ENCODE measurements at regions not wholly inside any gene's neighbourhood (a gene's known extent, or its start where the extent isn't known, plus 50 kb on each side); places are given as distances from the start of the nearest gene placed in this dataset.
A peak's percentile ranks its signal among the peaks of the same experiment; 100 is the strongest.
"Not testable (repeated sequence)": the region's sequence is repeated elsewhere in the genome, so short reads cannot be mapped to it uniquely, and the experiment has no call there.

DNA sequence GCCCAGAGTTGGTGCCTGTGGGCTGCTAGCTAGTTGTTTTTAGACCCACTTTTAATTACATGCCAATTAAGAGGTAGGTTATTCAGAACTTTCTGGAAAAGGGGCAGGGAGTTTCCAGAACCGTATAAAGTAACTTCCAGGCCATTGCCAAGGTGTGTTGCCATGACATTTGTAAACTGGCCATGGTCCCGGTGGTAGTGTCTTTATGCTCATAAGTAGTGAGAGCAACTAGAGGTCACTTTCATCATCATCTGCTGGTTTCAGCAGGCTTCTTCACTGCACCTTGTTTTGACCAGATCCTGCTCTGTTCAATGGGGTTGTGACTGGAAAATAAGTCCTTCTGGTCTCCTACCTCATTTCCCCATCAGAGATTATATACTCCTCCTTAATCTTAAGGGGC is 207.0 kb downstream of the FAM72C start:
- ATAC-seq, result not testable (repeated sequence)

GRCh38 chr1:143760366-143760765 is 211.4 kb downstream of the FAM72C start:
- ATAC-seq, result not testable (repeated sequence)

DNA sequence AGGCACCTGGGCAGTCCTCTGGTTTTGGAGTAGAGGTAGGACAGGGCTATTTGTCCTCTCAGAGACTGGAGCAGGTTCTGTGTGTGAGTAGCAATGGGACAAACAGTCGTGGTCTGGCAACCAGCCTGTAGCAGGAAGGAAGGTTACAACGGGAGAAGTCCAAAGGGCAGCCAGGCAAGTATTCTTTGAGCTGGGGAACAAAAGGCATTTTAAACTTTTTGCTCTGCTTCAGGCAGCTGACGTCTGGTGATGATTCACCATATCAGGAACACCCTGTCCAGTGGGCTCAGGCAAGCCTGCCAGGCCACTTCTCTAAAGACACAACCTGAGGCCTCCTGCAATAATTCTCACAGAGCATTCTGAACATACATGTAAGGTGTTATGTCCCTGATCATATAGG is 215.8 kb downstream of the FAM72C start:
- not testable (repeated sequence) for ATAC-seq

GRCh38 chr1:143748906-143749305 is 222.9 kb downstream of the FAM72C start:
- no peak for ATAC-seq
- no peak for TF ChIP-seq POU6F1 (CRISPR knock-in tag; IDR thresholded peaks at IDR 0.05; ENCODE audit: borderline replicate concordance, low read depth)
- TF ChIP-seq TCF4 (CRISPR knock-in tag; IDR thresholded peaks at IDR 0.05; ENCODE audit: borderline replicate concordance), result no peak
- TF ChIP-seq BACH2 (CRISPR knock-in tag; IDR thresholded peaks at IDR 0.05; ENCODE audit: borderline replicate concordance), result no peak
- TF ChIP-seq, protein P1, sequence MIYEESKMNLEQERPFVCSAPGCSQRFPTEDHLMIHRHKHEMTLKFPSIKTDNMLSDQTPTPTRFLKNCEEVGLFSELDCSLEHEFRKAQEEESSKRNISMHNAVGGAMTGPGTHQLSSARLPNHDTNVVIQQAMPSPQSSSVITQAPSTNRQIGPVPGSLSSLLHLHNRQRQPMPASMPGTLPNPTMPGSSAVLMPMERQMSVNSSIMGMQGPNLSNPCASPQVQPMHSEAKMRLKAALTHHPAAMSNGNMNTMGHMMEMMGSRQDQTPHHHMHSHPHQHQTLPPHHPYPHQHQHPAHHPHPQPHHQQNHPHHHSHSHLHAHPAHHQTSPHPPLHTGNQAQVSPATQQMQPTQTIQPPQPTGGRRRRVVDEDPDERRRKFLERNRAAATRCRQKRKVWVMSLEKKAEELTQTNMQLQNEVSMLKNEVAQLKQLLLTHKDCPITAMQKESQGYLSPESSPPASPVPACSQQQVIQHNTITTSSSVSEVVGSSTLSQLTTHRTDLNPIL (CRISPR knock-in tag; IDR thresholded peaks at IDR 0.05; ENCODE audit: low read depth), result no peak
- TF ChIP-seq ZNF565 (CRISPR knock-in tag; conservative IDR thresholded peaks at IDR 0.05; ENCODE audit: low read depth), result no peak
- no peak for TF ChIP-seq ZNF8 (CRISPR knock-in tag; IDR thresholded peaks at IDR 0.05)
- no peak for TF ChIP-seq PPARA (CRISPR knock-in tag; IDR thresholded peaks at IDR 0.05; ENCODE audit: borderline replicate concordance)
- TF ChIP-seq ARNTL (CRISPR knock-in tag; IDR thresholded peaks at IDR 0.05; ENCODE audit: borderline replicate concordance, low read depth), result no peak

- ATAC-seq, result no peak
- TF ChIP-seq CSDC2 (CRISPR knock-in tag; IDR thresholded peaks at IDR 0.05), result no peak
Measured at GRCh38 chr1:143736562-143736961, 235.2 kb downstream of the FAM72C start.

- no peak; the same call in 2 of the 3 replicates for ATAC-seq
Measured at GRCh38 chr1:143735764-143736461, 235.9 kb downstream of the FAM72C start.

DNA sequence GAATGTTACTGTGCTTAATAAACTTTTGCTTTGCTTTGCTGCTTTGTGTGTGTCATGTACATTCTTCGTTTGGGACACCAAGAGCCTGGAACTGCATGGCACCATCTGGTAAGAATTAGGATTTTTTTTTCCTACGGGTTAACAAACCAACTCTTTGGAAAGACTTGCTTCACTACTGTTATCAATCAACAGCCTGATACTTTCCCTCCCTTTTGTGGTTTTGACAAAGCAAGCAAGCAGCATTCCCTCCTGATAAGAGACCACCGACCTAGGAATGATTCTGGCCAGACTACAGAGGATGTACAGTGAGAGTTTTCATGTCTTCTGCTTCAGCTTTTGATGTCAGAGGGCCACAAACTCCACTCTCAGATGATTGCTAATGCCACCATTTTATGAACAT is 237.5 kb downstream of the FAM72C start:
- ATAC-seq, result not testable (repeated sequence)

More at GRCh38 chr1:143735764-143736461, 235.9 kb downstream of the FAM72C start:
- no peak for TF ChIP-seq ARNTL (CRISPR knock-in tag; IDR thresholded peaks at IDR 0.05; ENCODE audit: borderline replicate concordance, low read depth)
- no peak for TF ChIP-seq GLIS3 (CRISPR knock-in tag; IDR thresholded peaks at IDR 0.05)
- no peak for TF ChIP-seq ESRRG (CRISPR knock-in tag; IDR thresholded peaks at IDR 0.05)
- TF ChIP-seq ISL1 (CRISPR knock-in tag; IDR thresholded peaks at IDR 0.05), result no peak
- TF ChIP-seq, protein P1 (CRISPR knock-in tag; IDR thresholded peaks at IDR 0.05; ENCODE audit: low read depth), result no peak
- TF ChIP-seq TOX (CRISPR knock-in tag; IDR thresholded peaks at IDR 0.05; ENCODE audit: borderline replicate concordance), result no peak
- TF ChIP-seq ZNF565 (CRISPR knock-in tag; conservative IDR thresholded peaks at IDR 0.05; ENCODE audit: low read depth), result no peak
- TF ChIP-seq, protein P2, sequence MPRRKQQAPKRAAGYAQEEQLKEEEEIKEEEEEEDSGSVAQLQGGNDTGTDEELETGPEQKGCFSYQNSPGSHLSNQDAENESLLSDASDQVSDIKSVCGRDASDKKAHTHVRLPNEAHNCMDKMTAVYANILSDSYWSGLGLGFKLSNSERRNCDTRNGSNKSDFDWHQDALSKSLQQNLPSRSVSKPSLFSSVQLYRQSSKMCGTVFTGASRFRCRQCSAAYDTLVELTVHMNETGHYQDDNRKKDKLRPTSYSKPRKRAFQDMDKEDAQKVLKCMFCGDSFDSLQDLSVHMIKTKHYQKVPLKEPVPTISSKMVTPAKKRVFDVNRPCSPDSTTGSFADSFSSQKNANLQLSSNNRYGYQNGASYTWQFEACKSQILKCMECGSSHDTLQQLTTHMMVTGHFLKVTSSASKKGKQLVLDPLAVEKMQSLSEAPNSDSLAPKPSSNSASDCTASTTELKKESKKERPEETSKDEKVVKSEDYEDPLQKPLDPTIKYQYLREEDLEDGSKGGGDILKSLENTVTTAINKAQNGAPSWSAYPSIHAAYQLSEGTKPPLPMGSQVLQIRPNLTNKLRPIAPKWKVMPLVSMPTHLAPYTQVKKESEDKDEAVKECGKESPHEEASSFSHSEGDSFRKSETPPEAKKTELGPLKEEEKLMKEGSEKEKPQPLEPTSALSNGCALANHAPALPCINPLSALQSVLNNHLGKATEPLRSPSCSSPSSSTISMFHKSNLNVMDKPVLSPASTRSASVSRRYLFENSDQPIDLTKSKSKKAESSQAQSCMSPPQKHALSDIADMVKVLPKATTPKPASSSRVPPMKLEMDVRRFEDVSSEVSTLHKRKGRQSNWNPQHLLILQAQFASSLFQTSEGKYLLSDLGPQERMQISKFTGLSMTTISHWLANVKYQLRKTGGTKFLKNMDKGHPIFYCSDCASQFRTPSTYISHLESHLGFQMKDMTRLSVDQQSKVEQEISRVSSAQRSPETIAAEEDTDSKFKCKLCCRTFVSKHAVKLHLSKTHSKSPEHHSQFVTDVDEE (CRISPR knock-in tag; IDR thresholded peaks at IDR 0.05), result no peak

- not testable (repeated sequence) for ATAC-seq
Measured at GRCh38 chr1:143730890-143731289, 240.9 kb downstream of the FAM72C start.

- ATAC-seq, result peak; percentile 83
Measured at GRCh38 chr1:143729449-143730111, 242.2 kb downstream of the FAM72C start.

All from SK-N-SH treated with all-trans-retinoic acid at 6 μM for 48 hours (cell line).